Breast epithelium (tissue), 3 donors: ENCODE measurements at regions not wholly inside any gene's neighbourhood (a gene's known extent, or its start where the extent isn't known, plus 50 kb on each side); places are given as distances from the start of the nearest gene placed in this dataset.
"Not testable (repeated sequence)": the region's sequence is repeated elsewhere in the genome, so short reads cannot be mapped to it uniquely, and the experiment has no call there.

ENCODE experiments used
- POLR2A ChIP-seq: fragments of 450-650 bp; IDR thresholded peaks from one replicate; pipeline ENCODE4 v1.6.1; 2016; ENCODE audit warnings: antibody characterized with exemption, mild to moderate bottlenecking, moderate library complexity
- POLR2AphosphoS5 ChIP-seq, 3 donors: sonication (generic); formaldehyde crosslinking; IDR thresholded peaks; one replicate each; pipeline ENCODE4 v1.6.1; 2017; ENCODE audit warnings: antibody characterized with exemption in 3 of 3
- TF ChIP-seq, protein P1 (sequence below), 3 donors: fragments of 450-650 bp; IDR thresholded peaks; one replicate each; pipeline ENCODE4 v1.5.1; 2016 to 2017; ENCODE audit warnings: antibody characterized with exemption in 3 of 3, mild to moderate bottlenecking in 3 of 3, moderate library complexity in 3 of 3

- TF ChIP-seq POLR2A; POLR2AphosphoS5 (IDR thresholded peaks at IDR 0.05): not testable (repeated sequence)
- TF ChIP-seq, protein P1, sequence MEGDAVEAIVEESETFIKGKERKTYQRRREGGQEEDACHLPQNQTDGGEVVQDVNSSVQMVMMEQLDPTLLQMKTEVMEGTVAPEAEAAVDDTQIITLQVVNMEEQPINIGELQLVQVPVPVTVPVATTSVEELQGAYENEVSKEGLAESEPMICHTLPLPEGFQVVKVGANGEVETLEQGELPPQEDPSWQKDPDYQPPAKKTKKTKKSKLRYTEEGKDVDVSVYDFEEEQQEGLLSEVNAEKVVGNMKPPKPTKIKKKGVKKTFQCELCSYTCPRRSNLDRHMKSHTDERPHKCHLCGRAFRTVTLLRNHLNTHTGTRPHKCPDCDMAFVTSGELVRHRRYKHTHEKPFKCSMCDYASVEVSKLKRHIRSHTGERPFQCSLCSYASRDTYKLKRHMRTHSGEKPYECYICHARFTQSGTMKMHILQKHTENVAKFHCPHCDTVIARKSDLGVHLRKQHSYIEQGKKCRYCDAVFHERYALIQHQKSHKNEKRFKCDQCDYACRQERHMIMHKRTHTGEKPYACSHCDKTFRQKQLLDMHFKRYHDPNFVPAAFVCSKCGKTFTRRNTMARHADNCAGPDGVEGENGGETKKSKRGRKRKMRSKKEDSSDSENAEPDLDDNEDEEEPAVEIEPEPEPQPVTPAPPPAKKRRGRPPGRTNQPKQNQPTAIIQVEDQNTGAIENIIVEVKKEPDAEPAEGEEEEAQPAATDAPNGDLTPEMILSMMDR (IDR thresholded peaks at IDR 0.05) = not testable (repeated sequence)
Measured at GRCh38 chr3:125862841-125863254, 106.1 kb upstream of the ROPN1B start.
